ENCODE measurements at regions not wholly inside any gene's neighbourhood (a gene's known extent, or its start where the extent isn't known, plus 50 kb on each side); places are given as distances from the start of the nearest gene placed in this dataset.

GRCh38 chr2:224287531-224287930, 114.4 kb downstream of the FAM124B start:
- H3K36me3 ChIP-seq (ENCODE audit: control insufficient read depth in 2 of 2, extremely low read depth in 1 of 2, insufficient read depth in 2 of 2, low read length in 2 of 2), result no peaks in the 10 kb centered on the region
- intact Hi-C loops (cut with micrococcal nuclease), result no loop called here
- TF ChIP-seq POLR2AphosphoS5 (IDR thresholded peaks at IDR 0.05; ENCODE audit: insufficient read depth, low read depth, low read length), result no peak
- TF ChIP-seq FOS (IDR thresholded peaks at IDR 0.05; ENCODE audit: borderline replicate concordance, insufficient read depth, low read length), result no peak
- no peak for TF ChIP-seq MYC (IDR thresholded peaks at IDR 0.05; ENCODE audit: low read depth, low read length)
- peaks cover 10 to 16% of the 10 kb centered on the region in 2 experiments for H3K27me3 ChIP-seq (ENCODE audit: control insufficient read depth in 2 of 2, insufficient read depth in 2 of 2, low read length in 2 of 2)
- no peak overlapping the region for H3K27ac ChIP-seq (ENCODE audit: insufficient read depth, low read depth, low read length)
- no peak overlapping the region for H3K9ac ChIP-seq (replicated peaks; ENCODE audit: extremely low read depth, insufficient read depth, low read length)
- H3K9me3 ChIP-seq (replicated peaks; ENCODE audit: control insufficient read depth, insufficient read depth, low read length), result no peaks in the 10 kb centered on the region
- no peaks in the 10 kb centered on the region for H3K79me2 ChIP-seq (ENCODE audit: control insufficient read depth, insufficient read depth, low read length)
- POLR2A ChIA-PET, result interaction anchor here (0.7 kb wide), 1 partner anchor 298 kb away, joined by 3 read pairs; no protein-coding TSS in a partner anchor
- no peaks in the 10 kb centered on the region for H3K9me1 ChIP-seq (replicated peaks; ENCODE audit: control insufficient read depth, extremely low read depth, insufficient read depth, low read length)
- no peak overlapping the region for H3K4me2 ChIP-seq (ENCODE audit: insufficient read depth, low read length)
- no peak for DNase-seq (ENCODE audit: low read depth, low spot score)
- no peak for FAIRE-seq
- CTCF ChIA-PET, result interaction anchor here (0.7 to 9.3 kb wide), 3 partner anchors 294 to 365 kb away, joined by 3 to 875 read pairs (median 545); no protein-coding TSS in a partner anchor
- dilution Hi-C loops (cut with MboI; ENCODE audit: extremely low pct_ligation_motif_present, low sequenced_read_pairs), result loop anchor here (25.0 kb wide), 1 partner anchor 275 kb away; no protein-coding TSS in a partner anchor
- no peak overlapping the region for H3K4me3 ChIP-seq (replicated peaks in 1 of 3; ENCODE audit: insufficient read depth in 1 of 3, low read depth in 1 of 3, low read length in 3 of 3)
- H4K20me1 ChIP-seq (replicated peaks; ENCODE audit: control insufficient read depth, extremely low read depth, insufficient read depth, low read length), result no peaks in the 10 kb centered on the region
- H3K4me1 ChIP-seq (ENCODE audit: control insufficient read depth, extremely low read depth, insufficient read depth, low read length), result no peaks in the 10 kb centered on the region
- H2AFZ ChIP-seq (ENCODE audit: low read depth, low read length), result no peak overlapping the region
- no TSS peak for BruUV-seq (replicated peaks)

- FAIRE-seq, result no peak
- CTCF ChIA-PET, result interaction anchor here (1.1 to 9.3 kb wide), 3 partner anchors 294 to 317 kb away, joined by 3 to 875 read pairs (median 545); no protein-coding TSS in a partner anchor
These were observed 115.0 kb downstream of the FAM124B start for GRCh38 chr2:224286923-224287322.

More at GRCh38 chr2:224286923-224287322, 115.0 kb downstream of the FAM124B start:
- no peaks in the 10 kb centered on the region for H3K79me2 ChIP-seq (ENCODE audit: control insufficient read depth, insufficient read depth, low read length)
- no peak for DNase-seq (ENCODE audit: low read depth, low spot score)
- TF ChIP-seq GATA2 (IDR thresholded peaks at IDR 0.05; ENCODE audit: insufficient read depth, insufficient read length, low read depth, low read length) (no peak), POLR2AphosphoS5 (IDR thresholded peaks at IDR 0.05; ENCODE audit: insufficient read depth, low read depth, low read length) (no peak), POLR2A (IDR thresholded peaks at IDR 0.05; ENCODE audit: low read depth, low read length) (no peak), CTCF (IDR thresholded peaks at IDR 0.05; ENCODE audit: extremely low read depth in 1 of 2, insufficient read depth in 1 of 2, low read depth in 1 of 2, low read length in 2 of 2) (no peak), FOS (IDR thresholded peaks at IDR 0.05; ENCODE audit: borderline replicate concordance, insufficient read depth, low read length) (no peak), EZH2 (IDR thresholded peaks at IDR 0.05; ENCODE audit: borderline replicate concordance, low read depth, low read length, severe bottlenecking) (no peak), MYC (IDR thresholded peaks at IDR 0.05; ENCODE audit: low read depth, low read length) (no peak), JUN (IDR thresholded peaks at IDR 0.05; ENCODE audit: borderline replicate concordance, insufficient read depth, insufficient read length, low read depth) (no peak), MAX (IDR thresholded peaks at IDR 0.05; ENCODE audit: insufficient read depth, insufficient read length) (no peak)
- no peak overlapping the region for H3K4me2 ChIP-seq (ENCODE audit: insufficient read depth, low read length)
- no peak overlapping the region for H3K4me3 ChIP-seq (replicated peaks in 1 of 3; ENCODE audit: insufficient read depth in 1 of 3, low read depth in 1 of 3, low read length in 3 of 3)
- H3K36me3 ChIP-seq (ENCODE audit: control insufficient read depth in 2 of 2, extremely low read depth in 1 of 2, insufficient read depth in 2 of 2, low read length in 2 of 2), result no peaks in the 10 kb centered on the region
- dilution Hi-C loops (cut with MboI; ENCODE audit: extremely low pct_ligation_motif_present, low sequenced_read_pairs), result loop anchor here (25.0 kb wide), 1 partner anchor 275 kb away; no protein-coding TSS in a partner anchor
- no peak overlapping the region for H3K9ac ChIP-seq (replicated peaks; ENCODE audit: extremely low read depth, insufficient read depth, low read length)
- intact Hi-C loops (cut with micrococcal nuclease), result no loop called here
- BruUV-seq (replicated peaks), result no TSS peak
- H2AFZ ChIP-seq (ENCODE audit: low read depth, low read length), result no peak overlapping the region
- POLR2A ChIA-PET, result interaction anchor here (0.7 kb wide), 1 partner anchor 299 kb away, joined by 3 read pairs; no protein-coding TSS in a partner anchor
- H4K20me1 ChIP-seq (replicated peaks; ENCODE audit: control insufficient read depth, extremely low read depth, insufficient read depth, low read length), result no peaks in the 10 kb centered on the region
- H3K27ac ChIP-seq (ENCODE audit: insufficient read depth, low read depth, low read length), result no peak overlapping the region
- H3K27me3 ChIP-seq (ENCODE audit: control insufficient read depth in 2 of 2, insufficient read depth in 2 of 2, low read length in 2 of 2), result peaks cover 10 to 16% of the 10 kb centered on the region in 2 experiments
- H3K9me1 ChIP-seq (replicated peaks; ENCODE audit: control insufficient read depth, extremely low read depth, insufficient read depth, low read length), result no peaks in the 10 kb centered on the region
- no peaks in the 10 kb centered on the region for H3K9me3 ChIP-seq (replicated peaks; ENCODE audit: control insufficient read depth, insufficient read depth, low read length)
- H3K4me1 ChIP-seq (ENCODE audit: control insufficient read depth, extremely low read depth, insufficient read depth, low read length), result no peaks in the 10 kb centered on the region

Measured in endothelial cell of umbilical vein (primary cell).